ACHN (cell line): ENCODE measurements at regions not wholly inside any gene's neighbourhood (a gene's known extent, or its start where the extent isn't known, plus 50 kb on each side); places are given as distances from the start of the nearest gene placed in this dataset.
"Not testable (repeated sequence)": the region's sequence is repeated elsewhere in the genome, so short reads cannot be mapped to it uniquely, and the experiment has no call there.

ENCODE experiments used
- DNase-seq: peaks from one replicate; pipeline ENCODE4 v3.0.0-alpha.2; 2015
- in situ Hi-C: cut with HindIII; loops from 2 replicates; pipeline ENCODE4 v1.10.0; 2017; ENCODE audit warnings: low sequenced_read_pairs, low pct_ligation_motif_present, low pct_unique_long_range_greater_than_20kb

- DNase-seq = no peak
- in situ Hi-C loops = no loop called here
These were observed 111.8 kb upstream of the DPP10 start for GRCh38 chr2:114330594-114330993.

GRCh38 chr2:114331934-114332333 is 110.5 kb upstream of the DPP10 start:
- in situ Hi-C loops = no loop called here

GRCh38 chr2:114345246-114345645 is 97.2 kb upstream of the DPP10 start:
- DNase-seq = no peak
- in situ Hi-C loops = no loop called here

More at GRCh38 chr2:114331934-114332333, 110.5 kb upstream of the DPP10 start:
- DNase-seq = no peak

GRCh38 chr2:114346658-114347057 is 95.8 kb upstream of the DPP10 start:
- in situ Hi-C loops = no loop called here
- DNase-seq = no peak

- DNase-seq = no peak
These were observed 92.2 kb upstream of the DPP10 start for GRCh38 chr2:114350186-114350725.

GRCh38 chr2:114352988-114353387 is 89.5 kb upstream of the DPP10 start:
- DNase-seq = no peak
- in situ Hi-C loops = no loop called here

More at GRCh38 chr2:114350186-114350725, 92.2 kb upstream of the DPP10 start:
- in situ Hi-C loops = no loop called here

- in situ Hi-C loops = no loop called here
- DNase-seq = no peak
These were observed 88.2 kb upstream of the DPP10 start for GRCh38 chr2:114354199-114354598.

GRCh38 chr2:114368705-114369104 is 73.7 kb upstream of the DPP10 start:
- in situ Hi-C loops = no loop called here
- DNase-seq = no peak

- DNase-seq, in situ Hi-C loops: not testable (repeated sequence)
These were observed 70.7 kb upstream of the DPP10 start for GRCh38 chr2:114371721-114372120.

- in situ Hi-C loops = no loop called here
- no peak for DNase-seq
These were observed 68.8 kb upstream of the DPP10 start for GRCh38 chr2:114373591-114373990.

GRCh38 chr2:114384441-114384840 is 58.0 kb upstream of the DPP10 start:
- DNase-seq = no peak
- in situ Hi-C loops = no loop called here

GRCh38 chr2:114389021-114389420 is 53.4 kb upstream of the DPP10 start:
- in situ Hi-C loops = no loop called here
- no peak for DNase-seq
